Endothelial cell of umbilical vein (primary cell): ENCODE measurements at regions not wholly inside any gene's neighbourhood (a gene's known extent, or its start where the extent isn't known, plus 50 kb on each side); places are given as distances from the start of the nearest gene placed in this dataset.

Experiments used
- BruUV-seq: library from RNA; stranded (reverse); fragments of 400-500 nt; replicated peaks from 2 replicates; lab custom pipeline; 2021; lab: Mats Ljungman, UMichigan
- CTCF ChIA-PET: fragments of 300-600, 350-600 bp; sonication (Branson Sonifier 250); formaldehyde crosslinking; loops from one replicate; lab custom pipeline; 2021; ENCODE audit warnings: antibody characterized with exemption, inconsistent platforms; lab: Charles Lee
- POLR2A ChIA-PET: fragments of 300-600, 350-600 bp; sonication (Branson Sonifier 250); formaldehyde crosslinking; loops from one replicate; lab custom pipeline; 2021; ENCODE audit warnings: antibody characterized with exemption, inconsistent platforms; lab: Charles Lee
- DNase-seq: peaks from one replicate; pipeline ENCODE4 v3.0.0-alpha.2; 2011; ENCODE audit warnings: low read depth, low spot score
- FAIRE-seq: peaks from 2 replicates; lab custom pipeline; 2011; peaks lifted over from hg19 to GRCh38; lab: Jason Lieb, UNC
- H2AFZ ChIP-seq: 2 replicates; pipeline ENCODE4 v1.6.0; 2012; ENCODE audit warnings: low read depth, low read length, control low read depth, inconsistent platforms
- H3K27ac ChIP-seq: 2 replicates; pipeline ENCODE4 v1.5.1; 2011; ENCODE audit warnings: low read depth, mild to moderate bottlenecking, control low read depth, low read length, moderate library complexity; ENCODE audit not compliant: insufficient read depth
- H3K27me3 ChIP-seq, 2 experiments: 2 replicates each; pipeline versions ENCODE4 v1.6.0 to v1.6.1; 2011; ENCODE audit warnings: low read length in 2 of 2, mixed read lengths in 1 of 2; ENCODE audit not compliant: control insufficient read depth in 2 of 2, insufficient read depth in 2 of 2
- H3K36me3 ChIP-seq, 2 experiments: 2 replicates in 1 of 2; 3 replicates in 1 of 2; pipeline ENCODE4 v1.5.1; 2011; ENCODE audit warnings: low read length in 2 of 2, mild to moderate bottlenecking in 1 of 2, moderate library complexity in 1 of 2; ENCODE audit not compliant: control insufficient read depth in 2 of 2, insufficient read depth in 2 of 2; ENCODE audit errors: extremely low read depth in 1 of 2
- H3K4me1 ChIP-seq: 3 replicates; pipeline ENCODE4 v1.5.1; 2011; ENCODE audit warnings: mild to moderate bottlenecking, low read length; ENCODE audit not compliant: control insufficient read depth, insufficient read depth; ENCODE audit errors: extremely low read depth
- H3K4me2 ChIP-seq: 2 replicates; pipeline ENCODE4 v1.6.1; 2011; ENCODE audit warnings: low read length, control low read depth, mixed read lengths; ENCODE audit not compliant: insufficient read depth
- H3K4me3 ChIP-seq, 3 experiments: fragments of 200-600 bp in 1 of 3; sonication (generic), shearing (Covaris generic) in 1 of 3; replicated peaks in 1 of 3; 2 replicates each; pipeline ENCODE4 v1.5.1; 2011 to 2016; ENCODE audit warnings: control low read depth in 3 of 3, low read length in 3 of 3, mild to moderate bottlenecking in 2 of 3, inconsistent platforms in 1 of 3, low read depth in 1 of 3, moderate library complexity in 1 of 3; ENCODE audit not compliant: insufficient read depth in 1 of 3
- H3K79me2 ChIP-seq: 2 replicates; pipeline ENCODE4 v1.6.0; 2012; ENCODE audit warnings: low read length, inconsistent platforms; ENCODE audit not compliant: control insufficient read depth, insufficient read depth
- H3K9ac ChIP-seq: replicated peaks from 2 replicates; pipeline ENCODE3; 2011; ENCODE audit warnings: low read length, control low read depth; ENCODE audit not compliant: insufficient read depth; ENCODE audit errors: extremely low read depth
- H3K9me1 ChIP-seq: replicated peaks from 3 replicates; pipeline ENCODE4 v1.6.0; 2011; ENCODE audit warnings: mild to moderate bottlenecking, low read length; ENCODE audit not compliant: control insufficient read depth, insufficient read depth; ENCODE audit errors: extremely low read depth
- H3K9me3 ChIP-seq: replicated peaks from 2 replicates; pipeline ENCODE4 v1.5.1; 2012; ENCODE audit warnings: low read length, inconsistent platforms; ENCODE audit not compliant: control insufficient read depth, insufficient read depth
- H4K20me1 ChIP-seq: replicated peaks from 2 replicates; pipeline ENCODE3; 2011; ENCODE audit warnings: mild to moderate bottlenecking, low read length; ENCODE audit not compliant: control insufficient read depth, insufficient read depth; ENCODE audit errors: extremely low read depth
- EZH2 ChIP-seq: IDR thresholded peaks from 2 replicates; pipeline ENCODE4 v1.6.1; 2012; ENCODE audit warnings: borderline replicate concordance, low read depth, mild to moderate bottlenecking, moderate library complexity, low read length, inconsistent platforms; ENCODE audit not compliant: severe bottlenecking
- FOS ChIP-seq: IDR thresholded peaks from 2 replicates; pipeline ENCODE4 v1.6.1; 2011; ENCODE audit warnings: mild to moderate bottlenecking, low read length, moderate library complexity, borderline replicate concordance; ENCODE audit not compliant: insufficient read depth
- GATA2 ChIP-seq: IDR thresholded peaks from 2 replicates; pipeline ENCODE4 v1.7.0; 2011; ENCODE audit warnings: low read depth, mild to moderate bottlenecking, moderate library complexity, mixed read lengths, low read length; ENCODE audit not compliant: insufficient read length, insufficient read depth
- JUN ChIP-seq: IDR thresholded peaks from 2 replicates; pipeline ENCODE4 v1.6.1; 2011; ENCODE audit warnings: borderline replicate concordance, low read depth; ENCODE audit not compliant: insufficient read length, insufficient read depth
- MYC ChIP-seq: IDR thresholded peaks from one replicate; pipeline ENCODE4 v1.6.1; 2011; ENCODE audit warnings: mild to moderate bottlenecking, low read depth, low read length
- POLR2A ChIP-seq: IDR thresholded peaks from 2 replicates; pipeline ENCODE4 v1.6.1; 2012; ENCODE audit warnings: low read depth, mild to moderate bottlenecking, control low read depth, low read length
- POLR2AphosphoS5 ChIP-seq: IDR thresholded peaks from 2 replicates; pipeline ENCODE4 v1.6.1; 2012; ENCODE audit warnings: low read depth, mild to moderate bottlenecking, control low read depth, low read length, moderate library complexity; ENCODE audit not compliant: insufficient read depth
- dilution Hi-C: fragments of 300-500 bp; cut with MboI; formaldehyde crosslinking; loops from one replicate; pipeline ENCODE4 v1.15.0; 2019; ENCODE audit warnings: low sequenced_read_pairs; ENCODE audit not compliant: extremely low pct_ligation_motif_present
- intact Hi-C: fragments of 100-400 bp; cut with micrococcal nuclease; formaldehyde crosslinking; loops from one replicate; pipeline ENCODE4 v1.10.0; 2022
- TF ChIP-seq, protein P1 (sequence below): IDR thresholded peaks from 2 replicates; pipeline ENCODE4 v1.6.1; 2011; ENCODE audit not compliant: insufficient read depth, insufficient read length
- TF ChIP-seq, protein P2 (sequence below), 2 donors: IDR thresholded peaks; 1 replicate in 1 of 2; 2 replicates in 1 of 2; pipeline ENCODE4 v1.5.1; 2011; ENCODE audit warnings: low read length in 2 of 2, mild to moderate bottlenecking in 2 of 2, moderate library complexity in 2 of 2, control low read depth in 1 of 2, inconsistent platforms in 1 of 2, low read depth in 1 of 2; ENCODE audit not compliant: insufficient read depth in 1 of 2; ENCODE audit errors: extremely low read depth in 1 of 2

DNA sequence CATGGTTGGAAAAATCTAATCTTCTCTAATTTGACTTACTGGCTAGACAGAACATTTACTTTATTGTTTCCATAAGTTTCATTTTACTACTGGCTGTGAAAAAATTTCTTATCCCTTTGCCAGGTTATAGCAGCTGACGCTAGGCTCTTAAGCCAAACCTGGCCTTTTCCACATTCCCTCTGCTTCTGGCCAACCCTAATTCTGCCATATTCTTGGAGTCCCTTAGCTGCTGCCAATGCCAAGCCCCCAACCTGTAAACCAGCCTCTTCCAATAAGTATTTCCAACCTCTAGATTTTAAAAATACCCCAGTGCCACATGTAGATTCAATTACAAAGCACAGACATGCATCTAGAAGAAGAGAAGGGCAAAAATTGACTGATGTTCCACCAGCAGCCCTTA lies 452.3 kb upstream of the MEX3C start:
- Histone ChIP-seq H3K9me3 (no peaks in the 10 kb centered on the region), H3K9ac (no peak overlapping the region), H3K9me1 (no peaks in the 10 kb centered on the region), H3K4me2 (no peak overlapping the region), H2AFZ (no peak overlapping the region), H3K79me2 (no peaks in the 10 kb centered on the region), H3K4me3 (no peak overlapping the region), H3K4me1 (no peaks in the 10 kb centered on the region), H3K27ac (no peak overlapping the region), H3K27me3 (no peaks in the 10 kb centered on the region), H4K20me1 (no peaks in the 10 kb centered on the region), H3K36me3 (no peaks in the 10 kb centered on the region)
- TF ChIP-seq JUN (no peak), GATA2 (no peak), MYC (no peak), EZH2 (no peak), FOS (no peak), POLR2A (no peak), POLR2AphosphoS5 (no peak)
- TF ChIP-seq, protein P1, sequence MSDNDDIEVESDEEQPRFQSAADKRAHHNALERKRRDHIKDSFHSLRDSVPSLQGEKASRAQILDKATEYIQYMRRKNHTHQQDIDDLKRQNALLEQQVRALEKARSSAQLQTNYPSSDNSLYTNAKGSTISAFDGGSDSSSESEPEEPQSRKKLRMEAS: no peak
- TF ChIP-seq, protein P2, sequence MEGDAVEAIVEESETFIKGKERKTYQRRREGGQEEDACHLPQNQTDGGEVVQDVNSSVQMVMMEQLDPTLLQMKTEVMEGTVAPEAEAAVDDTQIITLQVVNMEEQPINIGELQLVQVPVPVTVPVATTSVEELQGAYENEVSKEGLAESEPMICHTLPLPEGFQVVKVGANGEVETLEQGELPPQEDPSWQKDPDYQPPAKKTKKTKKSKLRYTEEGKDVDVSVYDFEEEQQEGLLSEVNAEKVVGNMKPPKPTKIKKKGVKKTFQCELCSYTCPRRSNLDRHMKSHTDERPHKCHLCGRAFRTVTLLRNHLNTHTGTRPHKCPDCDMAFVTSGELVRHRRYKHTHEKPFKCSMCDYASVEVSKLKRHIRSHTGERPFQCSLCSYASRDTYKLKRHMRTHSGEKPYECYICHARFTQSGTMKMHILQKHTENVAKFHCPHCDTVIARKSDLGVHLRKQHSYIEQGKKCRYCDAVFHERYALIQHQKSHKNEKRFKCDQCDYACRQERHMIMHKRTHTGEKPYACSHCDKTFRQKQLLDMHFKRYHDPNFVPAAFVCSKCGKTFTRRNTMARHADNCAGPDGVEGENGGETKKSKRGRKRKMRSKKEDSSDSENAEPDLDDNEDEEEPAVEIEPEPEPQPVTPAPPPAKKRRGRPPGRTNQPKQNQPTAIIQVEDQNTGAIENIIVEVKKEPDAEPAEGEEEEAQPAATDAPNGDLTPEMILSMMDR (IDR thresholded peaks at IDR 0.05; ENCODE audit: extremely low read depth in 1 of 2, insufficient read depth in 1 of 2, low read depth in 1 of 2, low read length in 2 of 2): no peak
- FAIRE-seq (no peak), DNase-seq (no peak)
- dilution Hi-C loops: no loop called here
- ChIA-PET POLR2A (no interaction called here), CTCF (no interaction called here)
- BruUV-seq: no TSS peak
- intact Hi-C loops: no loop called here
